HG03060 (cell line): ENCODE measurements at regions not wholly inside any gene's neighbourhood (a gene's known extent, or its start where the extent isn't known, plus 50 kb on each side); places are given as distances from the start of the nearest gene placed in this dataset.
"Not testable (repeated sequence)": the region's sequence is repeated elsewhere in the genome, so short reads cannot be mapped to it uniquely, and the experiment has no call there.

Experiments used
- ATAC-seq: cut with Tn5 transposase; IDR thresholded peaks from one replicate; pipeline ENCODE4 v1.9.1; 2021; ENCODE audit warnings: low read depth, moderate number of reproducible peaks; ENCODE audit not compliant: unreplicated experiment

- no peak for ATAC-seq
Observed at GRCh38 chr2:226540204-226540994, 259.2 kb downstream of the IRS1 start.

GRCh38 chr2:226536410-226536809 lies 263.2 kb downstream of the IRS1 start:
- no peak for ATAC-seq

DNA sequence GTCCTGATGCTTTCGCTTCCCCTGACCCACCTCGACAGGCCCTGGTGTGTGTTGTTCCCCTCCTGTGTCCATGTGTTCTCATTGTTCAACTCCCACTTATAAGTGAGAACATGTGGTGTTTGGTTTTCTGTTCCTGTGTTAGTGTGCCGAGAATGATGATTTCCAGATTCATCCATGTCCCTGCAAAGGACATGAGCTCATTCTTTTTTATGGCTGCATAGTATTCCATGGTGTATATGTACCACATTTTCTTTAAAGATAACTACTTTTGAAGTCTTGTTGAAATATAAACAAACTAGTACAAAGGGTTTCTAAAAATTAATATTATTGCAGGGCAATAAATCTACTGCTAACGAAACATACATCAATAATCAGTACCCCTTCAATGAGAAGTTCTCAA lies 266.6 kb downstream of the IRS1 start:
- ATAC-seq: not testable (repeated sequence)

DNA sequence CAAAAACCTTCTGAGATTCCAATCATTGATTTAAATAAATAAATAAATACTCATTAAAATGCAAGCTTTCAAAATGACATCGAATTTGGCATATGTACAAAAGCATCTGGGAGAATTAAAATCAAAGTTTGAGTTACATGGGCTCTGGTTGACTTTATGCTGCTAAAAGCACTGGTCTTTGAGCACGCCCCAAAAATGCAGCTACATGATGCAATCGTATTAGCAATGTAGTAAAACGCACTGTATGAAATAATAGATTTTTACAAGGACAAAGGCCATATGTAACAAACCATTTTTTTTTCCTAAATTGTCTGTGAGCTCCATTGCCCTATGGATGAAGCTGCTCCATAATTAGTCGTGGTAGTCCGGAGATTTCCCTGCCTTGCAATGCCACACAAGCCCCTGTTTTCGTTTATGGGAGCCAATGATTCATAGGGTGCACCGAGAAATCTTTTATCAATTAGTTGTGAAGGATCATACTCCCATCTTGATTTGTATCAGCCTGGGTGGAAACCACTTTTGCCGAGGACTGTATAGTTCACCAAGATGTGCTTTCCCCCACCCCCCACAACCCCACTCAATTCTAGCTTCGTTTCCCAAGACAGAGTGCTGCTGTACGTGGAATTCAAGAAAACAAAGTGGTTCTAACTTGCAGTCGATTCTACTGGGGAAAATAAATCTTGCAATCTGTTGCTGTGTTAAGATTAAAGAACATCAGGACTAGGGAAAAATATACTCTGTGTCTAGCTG lies 268.4 kb downstream of the IRS1 start:
- no peak for ATAC-seq

GRCh38 chr2:226529556-226529955 lies 270.1 kb downstream of the IRS1 start:
- no peak for ATAC-seq

- no peak for ATAC-seq
Observed at GRCh38 chr2:226526716-226527115, 272.9 kb downstream of the IRS1 start.

GRCh38 chr2:226524381-226524843 lies 275.2 kb downstream of the IRS1 start:
- ATAC-seq: no peak

- no peak for ATAC-seq
Observed at GRCh38 chr2:226520723-226521122, 278.9 kb downstream of the IRS1 start.

DNA sequence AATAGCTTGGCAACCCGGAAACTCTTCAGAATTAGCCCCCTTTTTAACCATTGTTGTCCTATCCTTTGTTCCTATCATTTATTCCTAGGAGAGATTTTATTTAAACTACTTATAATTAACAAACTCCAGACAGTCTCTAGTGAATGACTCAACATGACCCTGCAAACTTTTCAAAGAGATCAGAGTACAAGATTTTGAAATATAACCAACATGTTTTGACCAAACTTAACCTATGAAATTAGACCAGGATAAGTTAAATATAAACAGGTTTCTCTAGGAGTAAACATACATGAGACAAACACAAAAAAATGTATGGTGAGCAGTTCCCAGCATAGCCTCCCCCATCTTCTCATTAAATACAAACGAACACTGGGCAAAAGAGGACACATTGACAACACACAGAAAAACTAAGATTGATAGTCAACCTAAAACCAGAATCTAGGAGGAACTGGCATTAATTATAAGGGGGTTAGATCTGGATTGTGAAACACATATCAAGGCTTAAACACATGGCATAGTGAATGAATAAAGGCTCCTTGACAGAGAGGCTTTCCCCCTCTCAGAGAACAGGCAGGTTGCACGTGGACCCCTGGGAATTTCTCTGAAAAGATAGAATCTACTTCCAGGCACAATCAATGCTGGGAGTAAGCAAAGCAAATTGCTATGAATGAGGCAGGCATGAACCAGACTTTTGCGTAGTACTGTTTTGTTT lies 284.1 kb downstream of the IRS1 start:
- no peak for ATAC-seq

- no peak for ATAC-seq
Observed at GRCh38 chr2:226514895-226515294, 284.7 kb downstream of the IRS1 start.

DNA sequence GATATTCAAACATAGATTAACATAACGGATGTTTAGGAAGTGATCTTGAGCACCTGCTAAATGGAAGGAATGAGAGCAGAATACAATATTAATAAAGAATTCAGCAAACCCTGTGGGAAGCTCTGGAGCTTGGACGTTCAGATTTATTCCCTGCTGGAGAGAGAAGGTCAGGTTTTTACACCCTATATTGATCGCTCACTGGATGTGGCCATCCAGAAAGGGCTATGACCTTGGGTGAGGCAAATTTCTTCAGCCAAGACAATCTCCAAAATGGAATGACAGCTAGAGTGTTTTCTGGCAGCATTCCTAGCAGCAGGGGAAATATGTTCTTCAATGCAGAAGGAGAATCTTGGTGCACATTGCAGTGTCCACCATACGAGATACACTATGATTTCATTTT lies 288.3 kb downstream of the IRS1 start:
- no peak for ATAC-seq

DNA sequence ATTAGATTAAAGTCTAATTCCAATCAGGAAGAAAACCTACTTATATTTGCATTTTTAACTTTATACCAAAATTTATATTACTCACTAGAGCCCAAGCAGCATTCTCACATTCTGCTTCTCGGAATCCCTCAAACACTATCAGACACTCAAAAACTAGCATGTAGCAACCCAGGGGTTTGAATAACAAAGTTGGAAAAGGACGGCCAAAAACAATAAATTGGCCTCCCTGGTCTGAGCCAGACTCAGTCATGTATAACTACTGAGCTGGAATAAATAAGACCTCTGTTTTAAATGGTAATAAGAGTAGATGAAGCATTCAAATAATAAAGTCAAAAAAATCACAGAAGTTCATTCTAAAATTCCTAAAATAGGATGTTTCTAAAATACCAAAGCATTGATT lies 290.9 kb downstream of the IRS1 start:
- ATAC-seq: no peak

DNA sequence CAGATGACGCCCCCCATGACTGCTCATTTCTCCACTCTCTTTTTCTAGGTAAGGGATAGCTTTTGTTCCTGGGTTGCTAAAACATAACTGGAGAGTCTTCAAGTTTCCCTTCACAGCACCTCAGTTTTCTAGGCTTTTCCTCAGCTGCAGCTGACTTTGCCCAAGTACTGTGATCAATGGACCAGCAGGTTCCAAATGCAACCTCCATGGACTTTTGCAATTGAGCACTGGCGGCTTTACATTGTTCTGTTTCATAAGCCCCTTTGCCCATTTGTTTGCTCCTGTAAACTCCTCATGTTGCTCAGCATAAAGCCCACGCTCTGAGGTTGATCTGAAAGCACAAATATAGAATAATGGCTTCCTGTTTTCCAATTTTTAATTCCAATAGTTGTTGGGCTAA lies 291.6 kb downstream of the IRS1 start:
- ATAC-seq: no peak

DNA sequence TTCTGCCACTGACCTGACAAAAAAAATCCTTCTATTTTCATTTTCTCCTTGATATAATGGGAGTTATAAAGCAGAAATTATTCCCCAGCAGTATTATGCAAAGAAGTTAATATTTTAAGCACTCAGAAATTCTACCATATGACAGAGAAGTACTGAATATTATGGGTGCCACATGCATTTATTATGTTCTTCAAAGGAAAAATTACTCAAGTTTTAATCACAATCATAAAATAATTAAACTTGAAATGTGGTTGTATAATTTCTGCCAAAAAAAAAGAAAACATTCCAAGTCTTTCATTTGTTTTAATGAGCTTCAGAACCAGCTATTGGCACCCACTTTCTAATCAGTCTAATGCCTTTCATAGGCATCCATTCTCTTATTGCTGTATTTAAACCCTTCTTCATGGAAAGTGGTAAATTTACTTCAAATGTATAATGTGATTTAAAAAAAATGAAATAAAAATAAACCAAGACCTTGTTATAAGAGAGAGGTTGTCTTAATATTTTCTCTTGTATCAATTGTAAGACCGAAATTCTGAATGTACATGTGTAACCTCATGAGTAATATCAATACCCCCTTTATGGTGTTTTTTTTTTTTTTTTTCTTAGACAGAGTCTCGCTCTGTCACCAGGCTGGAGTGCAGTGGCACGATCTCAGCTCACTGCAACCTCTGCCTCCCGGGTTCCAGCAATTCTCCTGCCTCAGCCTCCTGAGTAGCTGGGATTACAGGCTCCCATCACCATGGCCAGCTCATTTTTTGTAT lies 302.3 kb downstream of the IRS1 start:
- ATAC-seq: no peak

GRCh38 chr2:226496273-226496550 lies 303.4 kb downstream of the IRS1 start:
- no peak for ATAC-seq

DNA sequence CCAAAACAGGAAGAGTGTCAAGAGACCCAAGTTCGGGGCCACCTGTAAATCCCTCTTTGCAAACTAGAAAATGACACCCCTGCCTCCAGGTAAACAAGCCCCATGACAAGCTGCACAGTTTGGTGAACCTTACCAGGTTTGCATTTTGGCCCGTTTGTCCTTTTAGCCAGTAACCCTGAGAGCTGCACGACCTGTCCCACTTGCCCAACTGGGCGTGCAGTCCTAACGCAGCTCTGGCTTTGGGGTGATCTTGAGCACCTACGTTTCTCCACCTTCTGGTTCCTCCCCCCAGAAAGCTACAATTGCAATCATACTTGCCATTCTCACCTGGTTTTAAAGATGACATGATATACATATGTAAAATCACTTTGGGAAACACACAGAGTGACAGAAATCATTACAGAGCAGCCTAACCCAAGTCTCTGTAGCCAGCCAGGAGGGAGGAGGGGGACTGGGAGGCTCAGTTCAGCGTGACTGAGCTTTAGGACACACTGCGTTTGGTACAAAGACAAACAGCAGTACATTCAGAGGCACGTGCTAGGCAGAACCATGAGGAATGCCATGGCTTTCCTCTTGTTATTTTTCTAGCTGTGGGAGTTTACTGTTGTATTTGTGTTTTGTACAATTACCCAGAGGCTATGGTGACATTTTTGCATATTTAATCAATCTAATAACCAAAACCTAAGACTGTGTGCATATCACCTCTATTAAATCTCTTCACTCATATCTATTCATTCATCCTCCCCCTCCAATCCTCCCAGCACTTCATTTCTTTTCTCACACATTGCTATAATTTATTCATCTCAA lies 304.0 kb downstream of the IRS1 start:
- no peak for ATAC-seq

GRCh38 chr2:226491112-226491511 lies 308.5 kb downstream of the IRS1 start:
- no peak for ATAC-seq

DNA sequence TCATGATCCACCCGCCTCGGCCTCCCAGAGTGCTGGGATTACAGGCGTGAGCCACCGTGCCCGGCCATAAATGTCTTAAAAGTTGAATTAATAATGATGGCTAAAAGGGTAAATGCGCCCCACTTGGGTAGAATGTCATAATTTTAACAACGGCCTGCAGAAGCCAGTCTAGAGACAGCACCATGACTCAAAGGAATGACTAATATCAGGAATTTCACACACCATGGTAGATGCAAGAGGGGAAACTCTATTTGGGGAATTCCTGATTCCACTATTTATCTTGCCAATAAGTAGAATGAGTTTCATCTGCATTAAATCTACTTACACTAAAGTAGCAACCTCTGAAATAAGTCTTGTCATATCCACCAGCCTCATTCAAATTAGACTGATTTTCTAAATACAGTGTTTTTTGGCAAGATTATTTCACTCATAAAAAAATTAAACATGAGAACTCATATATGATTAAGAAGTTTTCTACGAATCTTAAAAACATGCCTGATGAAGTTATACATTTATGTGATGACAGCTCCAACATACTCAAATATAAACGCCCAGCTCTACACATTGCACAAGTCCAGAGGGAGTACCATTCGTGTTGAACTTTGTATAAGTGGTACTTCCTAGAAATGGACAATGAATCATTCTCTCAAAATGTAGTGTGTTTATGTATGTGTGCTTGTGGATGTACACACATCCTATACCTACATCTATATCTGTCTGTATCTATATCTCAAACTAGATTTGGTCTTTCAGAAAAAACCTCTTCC lies 309.7 kb downstream of the IRS1 start:
- peak; percentile 71 for ATAC-seq

DNA sequence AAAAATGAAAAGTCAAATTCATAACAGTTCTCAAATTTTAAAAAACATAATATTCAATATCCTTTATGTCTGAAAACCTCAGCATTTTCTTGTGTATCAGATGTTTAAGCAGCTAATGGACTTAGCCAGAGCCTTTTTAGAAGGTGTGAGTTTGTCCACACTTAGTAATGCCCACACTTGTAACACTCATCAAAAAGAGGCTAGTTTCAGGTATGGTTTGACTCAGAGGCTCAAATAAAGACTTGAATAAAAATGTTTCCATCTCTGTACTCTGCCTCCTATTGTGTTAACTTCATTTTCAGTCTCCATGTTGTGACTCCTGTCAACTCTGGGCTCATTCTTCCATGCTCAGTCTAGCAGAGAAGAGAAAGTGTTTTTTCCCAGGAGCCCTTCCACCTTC lies 311.6 kb downstream of the IRS1 start:
- no peak for ATAC-seq
